GM12878 (cell line): ENCODE measurements at regions not wholly inside any gene's neighbourhood (a gene's known extent, or its start where the extent isn't known, plus 50 kb on each side); places are given as distances from the start of the nearest gene placed in this dataset.

Source experiments
- ATAC-seq: fragments of 200-7000 bp; cut with Tn5 transposase; 3 replicates; pipeline ENCODE4 v1.9.1; 2020; ENCODE audit warnings: mild to moderate bottlenecking, moderate library complexity
- BruUV-seq: library from RNA; stranded (reverse); fragments of 400-500 nt; replicated peaks from 2 replicates; lab custom pipeline; 2021; lab: Mats Ljungman, UMichigan
- CTCF ChIA-PET: fragments of 300-600 bp; sonication (Branson Sonifier 250); formaldehyde crosslinking; extraction: SDS; loops from one replicate; lab custom pipeline; 2021; ENCODE audit warnings: inconsistent platforms; lab: Yijun Ruan, JAX
- POLR2A ChIA-PET: fragments of 350-600 bp; formaldehyde crosslinking; extraction: SDS; loops from one replicate; lab custom pipeline; 2021; ENCODE audit warnings: inconsistent platforms; lab: Charles Lee
- RAD21 ChIA-PET: fragments of 300-600 bp; sonication (Branson Sonifier 250); formaldehyde crosslinking; loops from one replicate; lab custom pipeline; 2023; ENCODE audit warnings: antibody characterized with exemption; ENCODE audit not compliant: unreplicated experiment; lab: Charles Lee
- SMC1A ChIA-PET: fragments of 300-600 bp; sonication (Branson Sonifier 250); formaldehyde crosslinking; loops from one replicate; lab custom pipeline; 2023; ENCODE audit not compliant: unreplicated experiment, uncharacterized antibody; lab: Charles Lee
- DNase-seq: peaks from one replicate; pipeline ENCODE4 v3.0.0-alpha.2; 2011; ENCODE audit warnings: low read depth, low spot score
- FAIRE-seq: peaks from 3 replicates; lab custom pipeline; 2011; peaks lifted over from hg19 to GRCh38; lab: Jason Lieb, UNC
- H2AFZ ChIP-seq: 2 replicates; pipeline ENCODE4 v1.6.0; 2011; ENCODE audit warnings: low read depth, low read length, control low read depth; ENCODE audit not compliant: control insufficient read depth
- H3K27ac ChIP-seq: 2 replicates; pipeline ENCODE4 v1.5.1; 2011; ENCODE audit warnings: control low read depth; ENCODE audit not compliant: control insufficient read depth, insufficient read depth
- H3K27me3 ChIP-seq, 2 experiments: replicated peaks in 1 of 2; 2 replicates each; pipeline versions ENCODE4 v1.6.0 to v1.6.1; 2011; ENCODE audit warnings: low read length in 1 of 2; ENCODE audit not compliant: control insufficient read depth in 2 of 2, insufficient read depth in 2 of 2
- H3K36me3 ChIP-seq, 2 experiments: 2 replicates each; pipeline ENCODE4 v1.5.1; 2011; ENCODE audit warnings: low read length in 1 of 2; ENCODE audit not compliant: control insufficient read depth in 2 of 2, insufficient read depth in 2 of 2
- H3K4me1 ChIP-seq: 2 replicates; pipeline ENCODE4 v1.6.1; 2011; ENCODE audit warnings: mild to moderate bottlenecking, low read length, moderate library complexity, mixed read lengths; ENCODE audit not compliant: control insufficient read depth, insufficient read depth
- H3K4me2 ChIP-seq: 2 replicates; pipeline ENCODE4 v1.6.0; 2011; ENCODE audit warnings: control low read depth; ENCODE audit not compliant: control insufficient read depth, insufficient read depth
- H3K4me3 ChIP-seq: fragments of 200-600 bp; sonication (generic); 2 replicates; pipeline ENCODE4 v1.5.1; 2016
- H3K79me2 ChIP-seq: 2 replicates; pipeline ENCODE4 v1.6.0; 2011; ENCODE audit warnings: low read length; ENCODE audit not compliant: control insufficient read depth, insufficient read depth
- H3K9ac ChIP-seq: 2 replicates; pipeline ENCODE4 v1.8.0; 2011; ENCODE audit warnings: low read length, control low read depth, mixed read lengths; ENCODE audit not compliant: control insufficient read depth, insufficient read depth
- H3K9me3 ChIP-seq: replicated peaks from 3 replicates; pipeline ENCODE4 v1.5.1; 2011; ENCODE audit warnings: mild to moderate bottlenecking, low read length; ENCODE audit not compliant: control insufficient read depth, insufficient read depth
- H4K20me1 ChIP-seq: 2 replicates; pipeline ENCODE4 v1.6.0; 2011; ENCODE audit not compliant: control insufficient read depth, insufficient read depth
- CHD1 ChIP-seq: IDR thresholded peaks from 2 replicates; pipeline ENCODE4 v1.6.1; 2012; ENCODE audit warnings: low read depth, low read length, improper control_type of control experiment
- CHD4 ChIP-seq: fragments of 200-600 bp; sonication (generic); IDR thresholded peaks from 2 replicates; pipeline ENCODE4 v1.6.1; 2016; ENCODE audit warnings: mild to moderate bottlenecking
- FOS ChIP-seq: IDR thresholded peaks from 3 replicates; pipeline ENCODE4 v1.6.1; 2011; ENCODE audit warnings: borderline replicate concordance; ENCODE audit not compliant: insufficient read length; ENCODE audit errors: extremely low read depth
- GABPA ChIP-seq: IDR thresholded peaks from 2 replicates; pipeline ENCODE4 v1.6.1; 2014; ENCODE audit warnings: antibody characterized with exemption, low read depth, mild to moderate bottlenecking, inconsistent platforms
- MAX ChIP-seq: IDR thresholded peaks from 2 replicates; pipeline ENCODE4 v1.6.1; 2012; ENCODE audit warnings: low read depth, low read length, improper control_type of control experiment
- MYC ChIP-seq: IDR thresholded peaks from 2 replicates; pipeline ENCODE4 v1.6.1; 2011; ENCODE audit warnings: mild to moderate bottlenecking, low read length, moderate library complexity, inconsistent platforms; ENCODE audit not compliant: insufficient read depth, insufficient replicate concordance, insufficient read length, severe bottlenecking
- NBN ChIP-seq: fragments of 450-650 bp; IDR thresholded peaks from 2 replicates; pipeline ENCODE4 v1.6.1; 2016
- NRF1 ChIP-seq: conservative IDR thresholded peaks from 2 replicates; pipeline ENCODE4 v1.6.1; 2011; ENCODE audit warnings: mild to moderate bottlenecking, low read depth, low read length, improper control_type of control experiment
- RFX5 ChIP-seq: IDR thresholded peaks from 2 replicates; pipeline ENCODE4 v1.6.1; 2011; ENCODE audit warnings: low read depth, low read length, improper control_type of control experiment
- SIX5 ChIP-seq: IDR thresholded peaks from 2 replicates; pipeline ENCODE4 v1.6.1; 2011; ENCODE audit warnings: mild to moderate bottlenecking, low read depth, low read length, moderate library complexity; ENCODE audit not compliant: severe bottlenecking
- TCF3 ChIP-seq: IDR thresholded peaks from 2 replicates; pipeline ENCODE4 v1.6.1; 2012; ENCODE audit warnings: low read depth, mild to moderate bottlenecking, low read length, borderline replicate concordance; ENCODE audit not compliant: insufficient read depth
- ZBTB40 ChIP-seq: fragments of 450-650 bp; IDR thresholded peaks from 2 replicates; pipeline ENCODE4 v1.6.1; 2016; ENCODE audit warnings: mild to moderate bottlenecking, moderate library complexity, borderline replicate concordance
- ZNF274 ChIP-seq: IDR thresholded peaks from one replicate; pipeline ENCODE4 v1.8.0; 2011; ENCODE audit not compliant: insufficient read length, insufficient read depth
- ZSCAN29 ChIP-seq: fragments of 450-650 bp; IDR thresholded peaks from 2 replicates; pipeline ENCODE4 v1.6.1; 2017; ENCODE audit warnings: mild to moderate bottlenecking, moderate library complexity
- WGBS: methylation state at CpG from one replicate; pipeline ENCODE4 v1.1.6; 2016; ENCODE audit warnings: low lambda C conversion rate; ENCODE audit not compliant: insufficient replicate concordance, insufficient coverage; ENCODE audit errors: missing lambda C conversion rate; 5-methylcytosine and 5-hydroxymethylcytosine counted together
- in situ Hi-C: fragments of 300-500 bp; cut with MboI; formaldehyde crosslinking; loops from 9 replicates; pipeline ENCODE4 v1.14.3; 2018; ENCODE audit warnings: mixed read lengths
- intact Hi-C: fragments of 100-400 bp; cut with micrococcal nuclease; formaldehyde crosslinking; loops from one replicate; pipeline ENCODE4 v1.14.2; 2022; ENCODE audit not compliant: unreplicated experiment

GRCh38 chr18:47602273-47602897, 328.1 kb downstream of the SMAD2 start:
- Histone ChIP-seq H2AFZ (no peak overlapping the region), H3K4me3 (no peak overlapping the region), H4K20me1 (no peaks in the 10 kb centered on the region), H3K27me3 (peaks cover 1 to 2% of the 10 kb centered on the region in 2 experiments; a peak in 2 of 4 replicates), H3K36me3 (no peaks in the 10 kb centered on the region), H3K9ac (no peak overlapping the region), H3K4me2 (no peak overlapping the region), H3K9me3 (no peaks in the 10 kb centered on the region), H3K79me2 (no peaks in the 10 kb centered on the region), H3K4me1 (no peaks in the 10 kb centered on the region), H3K27ac (no peak overlapping the region)
- WGBS: 34% methylated on average over 11 of the region's 11 CpGs
- RAD21 ChIA-PET: no interaction called here
- TF ChIP-seq NBN: no peak
- no peak for TF ChIP-seq SIX5
- TF ChIP-seq ZSCAN29: no peak
- no peak for TF ChIP-seq CHD1
- TF ChIP-seq FOS: no peak
- no peak for TF ChIP-seq NRF1
- TF ChIP-seq ZBTB40: no peak
- TF ChIP-seq MAX: no peak
- no peak for TF ChIP-seq RFX5
- TF ChIP-seq ZNF274: no peak
- no peak for TF ChIP-seq CHD4
- TF ChIP-seq MYC: no peak
- no peak for TF ChIP-seq GABPA
- no peak for TF ChIP-seq TCF3
- no peak for ATAC-seq
- CTCF ChIA-PET: interaction anchor here (1.5 kb wide), 1 partner anchor 146 kb away, joined by 4 read pairs; no protein-coding TSS in a partner anchor
- POLR2A ChIA-PET: no interaction called here
- intact Hi-C loops: no loop called here
- SMC1A ChIA-PET: interaction anchor here (1.1 kb wide), 1 partner anchor 76 kb away, joined by 3 read pairs; no protein-coding TSS in a partner anchor
- in situ Hi-C loops: no loop called here
- no peak for FAIRE-seq
- DNase-seq: no peak
- no TSS peak for BruUV-seq
